GM18870 (cell line): ENCODE measurements at regions not wholly inside any gene's neighbourhood (a gene's known extent, or its start where the extent isn't known, plus 50 kb on each side); places are given as distances from the start of the nearest gene placed in this dataset.

ENCODE experiments used
- ATAC-seq: cut with Tn5 transposase; IDR thresholded peaks from one replicate; pipeline ENCODE4 v1.9.1; 2021; ENCODE audit warnings: moderate library complexity; ENCODE audit not compliant: unreplicated experiment

DNA sequence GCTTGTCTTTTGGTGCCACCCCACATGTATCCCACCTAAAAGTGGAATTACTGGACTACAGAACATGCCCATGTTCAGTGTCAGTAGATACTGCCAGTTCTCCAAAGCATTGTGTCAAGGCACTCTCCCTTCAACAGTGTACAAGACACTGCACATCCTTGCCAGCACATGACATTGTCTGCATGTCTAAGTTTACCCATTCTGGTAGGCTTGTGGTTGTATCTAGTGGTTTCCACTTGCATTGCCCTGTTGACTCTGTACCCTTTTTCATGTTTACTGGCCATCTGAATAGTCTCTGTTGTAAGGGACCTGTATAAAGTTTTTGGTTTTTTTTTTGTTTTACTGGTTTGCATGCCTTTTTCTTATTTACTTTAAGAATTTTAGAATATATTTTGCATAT, 222.4 kb upstream of the CNR1 start:
- ATAC-seq = no peak

DNA sequence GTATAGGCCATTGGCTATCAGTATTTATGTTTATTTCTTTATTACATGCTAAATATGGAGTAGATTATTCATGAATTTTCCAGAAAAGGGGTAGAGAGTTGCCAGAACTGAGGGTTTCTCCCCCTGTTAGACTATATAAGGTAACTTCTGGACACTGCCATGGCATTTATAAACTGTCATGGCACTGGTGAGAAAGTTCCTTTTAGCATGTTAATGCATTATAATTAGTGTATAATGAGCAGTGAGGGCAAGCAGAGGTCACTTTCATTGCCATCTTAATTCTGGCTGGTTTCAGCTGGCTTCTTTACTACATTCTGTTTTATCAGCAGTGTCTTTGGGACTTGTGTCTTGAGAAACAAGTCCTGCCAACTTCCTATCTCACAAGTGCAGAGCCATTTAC, 220.0 kb upstream of the CNR1 start:
- no peak for ATAC-seq

DNA sequence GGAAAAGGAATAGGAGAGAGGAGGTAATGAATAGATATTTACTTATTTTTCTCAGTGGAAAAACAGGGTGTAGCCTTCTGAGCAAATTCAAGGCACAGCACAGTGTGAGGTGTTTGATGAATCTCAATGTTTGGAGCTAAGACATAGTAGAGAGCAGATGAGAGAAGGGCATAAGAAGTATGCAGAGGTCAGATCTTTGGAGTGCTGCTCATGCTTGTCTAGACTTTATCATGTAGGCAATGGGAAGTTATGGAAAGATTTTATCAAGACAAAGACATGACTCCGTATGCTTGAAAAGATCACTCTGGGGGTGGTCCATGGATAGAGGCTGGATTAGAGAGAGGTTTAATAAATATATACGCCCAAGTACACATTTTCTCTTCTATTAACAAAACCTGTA, 217.0 kb upstream of the CNR1 start:
- no peak for ATAC-seq

DNA sequence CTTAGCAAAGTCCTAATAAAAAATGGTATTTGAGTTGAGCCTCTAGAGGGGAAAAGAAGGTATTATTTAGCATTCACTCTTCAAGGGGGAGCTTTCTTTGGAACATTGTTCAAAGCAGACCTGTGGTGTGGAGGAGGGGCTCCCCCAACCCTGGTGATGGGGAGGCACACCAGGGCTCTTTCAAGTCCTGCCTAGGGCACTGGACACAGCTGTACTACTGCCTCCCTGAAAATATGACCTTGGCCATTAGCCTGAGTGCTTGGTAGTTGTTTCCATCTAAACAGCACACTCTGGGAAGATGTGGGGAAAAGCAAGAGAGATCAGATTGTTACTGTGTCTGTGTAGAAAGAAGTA, 215.1 kb upstream of the CNR1 start:
- ATAC-seq = no peak

GRCh38 chr6:88380618-88381288, 214.6 kb upstream of the CNR1 start:
- ATAC-seq = no peak

GRCh38 chr6:88380083-88380482, 213.9 kb upstream of the CNR1 start:
- no peak for ATAC-seq

DNA sequence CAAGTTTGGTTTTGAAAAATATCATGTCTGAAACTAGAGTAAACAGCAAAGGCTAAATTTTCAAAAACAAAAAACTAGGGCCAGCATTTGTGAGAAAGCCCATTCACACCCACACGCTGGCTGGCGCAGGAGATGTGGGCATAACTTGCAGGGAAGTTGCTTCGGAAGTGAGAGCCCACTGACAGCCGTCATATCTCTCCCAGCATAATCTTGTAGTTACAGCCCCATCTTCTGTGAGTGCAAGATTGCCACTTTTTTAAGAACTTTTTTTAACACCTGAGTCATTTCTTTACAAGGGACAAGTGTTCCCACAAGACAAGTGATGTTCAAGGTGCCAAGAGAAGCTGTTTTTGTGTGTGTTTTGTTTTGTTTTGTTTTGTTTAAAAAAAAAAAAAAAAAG, 212.5 kb upstream of the CNR1 start:
- ATAC-seq = no peak

DNA sequence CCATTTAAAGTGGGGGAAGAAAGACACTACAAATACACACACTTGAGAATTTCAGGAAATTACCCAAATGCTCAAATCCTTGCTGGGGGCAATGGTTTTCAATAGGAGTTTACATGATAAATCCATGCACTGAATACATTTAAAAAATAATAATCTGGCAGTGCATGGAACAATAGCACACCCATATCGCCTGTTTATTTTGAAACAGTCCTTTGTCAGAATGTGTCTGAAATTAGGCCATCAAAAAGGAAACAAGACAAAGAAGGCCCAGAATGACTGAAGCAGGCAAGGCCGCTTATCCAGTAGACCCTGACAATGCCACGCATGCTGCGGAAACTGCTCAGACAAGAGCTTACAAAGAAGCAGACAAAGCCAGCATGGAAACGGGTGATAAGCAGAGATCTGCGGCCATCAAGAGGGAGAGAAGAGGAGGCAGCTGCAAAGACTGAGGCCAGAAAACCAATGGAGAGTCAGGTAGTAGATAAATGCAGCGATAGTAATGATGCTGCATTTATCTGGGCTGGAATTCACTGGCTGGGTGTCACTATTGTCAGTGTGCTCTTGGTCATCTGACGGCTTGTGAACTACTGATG, 211.9 kb upstream of the CNR1 start:
- ATAC-seq = no peak

- ATAC-seq = no peak
Measured at GRCh38 chr6:88376768-88377387, 210.7 kb upstream of the CNR1 start.

DNA sequence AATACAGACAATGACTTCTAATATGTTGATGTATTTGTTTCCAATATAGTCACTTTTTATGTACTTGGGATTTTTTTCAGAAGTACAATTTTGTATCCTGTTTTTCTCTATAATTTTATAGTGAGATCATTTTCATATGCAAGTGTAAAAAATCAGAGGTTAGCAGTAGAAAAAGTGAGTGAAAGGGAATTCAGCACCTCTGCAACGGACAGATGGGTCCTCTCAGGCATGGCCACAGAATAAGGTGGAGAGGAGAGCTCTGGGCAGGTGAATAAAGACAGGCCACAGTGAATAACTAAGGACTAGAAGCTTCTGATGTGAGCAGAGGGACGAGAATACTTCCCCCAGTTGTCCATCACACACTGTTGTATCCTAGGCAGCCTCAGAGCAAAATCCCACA, 210.1 kb upstream of the CNR1 start:
- ATAC-seq = no peak

GRCh38 chr6:88374553-88374952, 208.4 kb upstream of the CNR1 start:
- no peak for ATAC-seq

GRCh38 chr6:88371480-88371879, 205.3 kb upstream of the CNR1 start:
- no peak for ATAC-seq

GRCh38 chr6:88370127-88370710, 204.1 kb upstream of the CNR1 start:
- no peak for ATAC-seq

GRCh38 chr6:88369262-88369661, 203.1 kb upstream of the CNR1 start:
- no peak for ATAC-seq

- no peak for ATAC-seq
Measured at GRCh38 chr6:88368071-88368787, 202.1 kb upstream of the CNR1 start.

DNA sequence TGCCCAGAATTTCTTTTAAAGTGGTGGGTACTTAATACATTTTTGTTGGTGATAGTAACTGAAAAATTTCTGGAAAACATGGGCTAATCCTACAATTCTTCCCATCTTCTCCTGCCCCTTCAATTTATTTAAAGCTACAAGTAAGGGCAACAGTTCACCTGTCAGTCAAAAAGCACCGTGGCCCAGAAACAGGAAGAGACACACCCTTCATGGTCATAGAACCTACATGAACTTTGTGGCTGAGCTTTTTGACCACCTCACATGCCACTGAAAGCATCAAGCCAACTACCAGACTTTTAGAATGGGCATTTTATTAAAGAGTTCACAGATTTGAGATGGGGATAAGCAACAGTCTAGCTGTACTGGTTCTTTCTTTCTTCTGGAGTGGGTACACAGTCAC, 201.1 kb upstream of the CNR1 start:
- ATAC-seq = no peak

GRCh38 chr6:88366672-88367071, 200.5 kb upstream of the CNR1 start:
- ATAC-seq = no peak

GRCh38 chr6:88365656-88366055, 199.5 kb upstream of the CNR1 start:
- ATAC-seq = no peak

- ATAC-seq = no peak
Measured at GRCh38 chr6:88365230-88365629, 199.1 kb upstream of the CNR1 start.

DNA sequence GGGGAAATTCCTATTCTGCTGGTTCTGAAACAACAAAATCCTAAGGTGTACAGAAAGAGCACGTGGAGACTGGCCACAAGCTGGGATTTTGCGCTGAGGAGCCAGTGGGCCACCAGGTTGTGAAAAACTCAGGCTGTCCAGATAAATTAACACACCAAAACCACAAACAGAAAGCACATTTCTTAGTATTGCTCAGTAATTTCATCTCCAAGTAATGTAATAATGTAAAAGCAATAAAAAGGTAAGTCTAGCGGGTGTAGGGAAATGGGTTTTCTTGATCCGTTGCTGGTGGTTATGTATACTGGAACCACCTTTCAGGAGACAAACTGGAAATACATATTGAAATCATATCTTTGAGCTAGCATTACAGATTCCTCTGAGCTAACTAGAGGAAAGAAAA, 195.6 kb upstream of the CNR1 start:
- ATAC-seq = no peak

- no peak for ATAC-seq
Measured at GRCh38 chr6:88361298-88361697, 195.2 kb upstream of the CNR1 start.
